COLO668 (cell line): ENCODE measurements at regions not wholly inside any gene's neighbourhood (a gene's known extent, or its start where the extent isn't known, plus 50 kb on each side); places are given as distances from the start of the nearest gene placed in this dataset.

Source experiments
- DNase-seq: peaks from one replicate; lab custom pipeline; 2025; ENCODE audit not compliant: unreplicated experiment; lab: John Stamatoyannopoulos, UW

- DNase-seq = no peak
Observed at GRCh38 chr3:40593351-40593750, 68.6 kb downstream of the ZNF621 start.

GRCh38 chr3:40597441-40597840 is 72.7 kb downstream of the ZNF621 start:
- DNase-seq = no peak

- no peak for DNase-seq
Observed at GRCh38 chr3:40598338-40598737, 73.6 kb downstream of the ZNF621 start.

- no peak for DNase-seq
Observed at GRCh38 chr3:40598962-40599361, 74.2 kb downstream of the ZNF621 start.

- no peak for DNase-seq
Observed at GRCh38 chr3:40602778-40603385, 78.1 kb downstream of the ZNF621 start.

GRCh38 chr3:40605960-40606359 is 81.2 kb downstream of the ZNF621 start:
- DNase-seq = no peak

- DNase-seq = no peak
Observed at GRCh38 chr3:40608091-40608490, 83.3 kb downstream of the ZNF621 start.

- no peak for DNase-seq
Observed at GRCh38 chr3:40613306-40613705, 88.5 kb downstream of the ZNF621 start.

GRCh38 chr3:40615110-40615915 is 90.6 kb downstream of the ZNF621 start:
- DNase-seq = no peak

GRCh38 chr3:40615918-40616819 is 91.4 kb downstream of the ZNF621 start:
- DNase-seq = peak; percentile 22

GRCh38 chr3:40617084-40617483 is 92.3 kb downstream of the ZNF621 start:
- DNase-seq = no peak

- DNase-seq = no peak
Observed at GRCh38 chr3:40618158-40618557, 93.4 kb downstream of the ZNF621 start.

- DNase-seq = no peak
Observed at GRCh38 chr3:40620151-40620550, 95.4 kb downstream of the ZNF621 start.

- no peak for DNase-seq
Observed at GRCh38 chr3:40621252-40621651, 96.5 kb downstream of the ZNF621 start.

- peak; percentile 5 for DNase-seq
Observed at GRCh38 chr3:40623567-40623966, 98.8 kb downstream of the ZNF621 start.

GRCh38 chr3:40624189-40624769 is 99.5 kb downstream of the ZNF621 start:
- DNase-seq = no peak

- DNase-seq = no peak
Observed at GRCh38 chr3:40627095-40627494, 102.3 kb downstream of the ZNF621 start.

- no peak for DNase-seq
Observed at GRCh38 chr3:40628984-40629383, 104.2 kb downstream of the ZNF621 start.

- no peak for DNase-seq
Observed at GRCh38 chr3:40631341-40631995, 106.7 kb downstream of the ZNF621 start.

GRCh38 chr3:40637906-40638305 is 113.1 kb downstream of the ZNF621 start:
- DNase-seq = no peak

- DNase-seq = no peak
Observed at GRCh38 chr3:40639006-40639405, 114.2 kb downstream of the ZNF621 start.
